A549 (cell line): ENCODE measurements at regions not wholly inside any gene's neighbourhood (a gene's known extent, or its start where the extent isn't known, plus 50 kb on each side); places are given as distances from the start of the nearest gene placed in this dataset.

Experiments used
- BCL3 ChIP-seq: fragments of >200 bp; sonication (Bioruptor Twin); formaldehyde crosslinking; IDR thresholded peaks from 3 replicates; pipeline ENCODE4 v1.6.1; 2016
- BHLHE40 ChIP-seq: IDR thresholded peaks from 2 replicates; pipeline ENCODE4 v1.6.1; 2012; ENCODE audit warnings: low read depth, low read length, inconsistent platforms
- CHD4 ChIP-seq: fragments of 200-600 bp; sonication (generic); IDR thresholded peaks from 2 replicates; pipeline ENCODE4 v1.6.1; 2016; ENCODE audit warnings: antibody characterized with exemption, mild to moderate bottlenecking, borderline replicate concordance
- CTCF ChIP-seq: fragments of >200 bp; sonication (Bioruptor Twin); formaldehyde crosslinking; IDR thresholded peaks from 3 replicates; pipeline ENCODE4 v1.5.1; 2016
- EP300 ChIP-seq, 2 experiments: fragments of >200 bp; sonication (Bioruptor Twin); formaldehyde crosslinking; IDR thresholded peaks; 2 replicates in 1 of 2; 3 replicates in 1 of 2; pipeline ENCODE4 v1.6.1; 2016 to 2017
- ESRRA ChIP-seq: fragments of 150-350 bp; IDR thresholded peaks from 2 replicates; pipeline ENCODE4 v1.6.1; 2014; ENCODE audit warnings: mild to moderate bottlenecking, low read length, borderline replicate concordance
- HDAC2 ChIP-seq: fragments of 200-600 bp; sonication (generic); IDR thresholded peaks from 2 replicates; pipeline ENCODE4 v1.6.1; 2016
- HOXB5 ChIP-seq: fragments of 250-450 bp; sonication (Bioruptor Pico); IDR thresholded peaks from 2 replicates; pipeline ENCODE4 v1.5.0; 2020; ENCODE audit warnings: mild to moderate bottlenecking, moderate library complexity
- KDM1A ChIP-seq: fragments of 200-600 bp; sonication (generic); IDR thresholded peaks from 2 replicates; pipeline ENCODE4 v1.6.1; 2016; ENCODE audit warnings: low read depth, mild to moderate bottlenecking
- POLR2A ChIP-seq: IDR thresholded peaks from 2 replicates; pipeline ENCODE4 v1.6.1; 2012; ENCODE audit warnings: mild to moderate bottlenecking, low read length
- RAD21 ChIP-seq, 2 experiments: fragments of >200 bp in 1 of 2; sonication (Bioruptor Twin) in 1 of 2; formaldehyde crosslinking in 1 of 2; IDR thresholded peaks in 1 of 2; conservative IDR thresholded peaks in 1 of 2; 2 replicates in 1 of 2; 3 replicates in 1 of 2; pipeline ENCODE4 v1.6.1; 2012 to 2018; ENCODE audit warnings: inconsistent platforms in 1 of 2
- RCOR1 ChIP-seq: fragments of 150-350 bp; IDR thresholded peaks from 2 replicates; pipeline ENCODE4 v1.6.1; 2014; ENCODE audit warnings: antibody characterized with exemption, low read length, low read depth
- REST ChIP-seq: fragments of 200-600 bp; sonication (generic); IDR thresholded peaks from 2 replicates; pipeline ENCODE4 v1.6.1; 2016; ENCODE audit warnings: antibody characterized with exemption, mild to moderate bottlenecking, moderate library complexity
- SREBF2 ChIP-seq: fragments of 450-650 bp; IDR thresholded peaks from 2 replicates; pipeline ENCODE4 v1.6.1; 2014; ENCODE audit warnings: mild to moderate bottlenecking, moderate library complexity

- no peak for TF ChIP-seq CTCF
- TF ChIP-seq RCOR1 = no peak
- no peak for TF ChIP-seq BCL3
- TF ChIP-seq HOXB5 (CRISPR knock-in tag) = no peak
- TF ChIP-seq BHLHE40 = no peak
- TF ChIP-seq HDAC2 = no peak
- TF ChIP-seq KDM1A = no peak
- no peak for TF ChIP-seq RAD21 (conservative IDR thresholded peaks at IDR 0.05 in 1 of 2, IDR thresholded peaks at IDR 0.05 in 1 of 2)
- TF ChIP-seq POLR2A = no peak
- TF ChIP-seq EP300 (IDR thresholded peaks at IDR 0.05) = no peak
- TF ChIP-seq SREBF2 = no peak
- no peak for TF ChIP-seq ESRRA
- TF ChIP-seq REST = no peak
- no peak for TF ChIP-seq CHD4
Observed at GRCh38 chr7:10637991-10638390, 335.7 kb upstream of the PHF14 start.
